GM18498 (cell line): ENCODE measurements at regions not wholly inside any gene's neighbourhood (a gene's known extent, or its start where the extent isn't known, plus 50 kb on each side); places are given as distances from the start of the nearest gene placed in this dataset.

Experiments used
- ATAC-seq: cut with Tn5 transposase; IDR thresholded peaks from one replicate; pipeline ENCODE4 v1.9.1; 2021; ENCODE audit warnings: mild to moderate bottlenecking, moderate library complexity; ENCODE audit not compliant: unreplicated experiment

DNA sequence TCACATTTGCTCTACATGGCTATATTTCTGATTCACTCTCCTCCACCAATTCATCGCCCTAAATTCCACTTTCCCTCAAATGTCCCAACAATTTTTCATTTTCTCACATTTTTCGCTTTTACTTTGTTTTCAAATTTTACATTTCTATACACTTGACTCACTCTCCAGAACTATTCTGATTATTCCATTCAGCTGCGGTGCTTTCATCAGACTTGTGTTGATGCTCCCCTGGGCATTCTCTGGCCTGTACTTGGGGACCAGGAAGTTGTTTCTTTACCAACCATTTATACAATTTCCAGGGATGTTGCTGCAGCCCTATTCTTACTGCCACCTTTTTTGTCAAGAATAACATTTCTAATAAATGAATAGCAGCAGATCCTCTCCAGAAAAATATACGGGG is 444.8 kb downstream of the MAFB start:
- ATAC-seq = no peak

DNA sequence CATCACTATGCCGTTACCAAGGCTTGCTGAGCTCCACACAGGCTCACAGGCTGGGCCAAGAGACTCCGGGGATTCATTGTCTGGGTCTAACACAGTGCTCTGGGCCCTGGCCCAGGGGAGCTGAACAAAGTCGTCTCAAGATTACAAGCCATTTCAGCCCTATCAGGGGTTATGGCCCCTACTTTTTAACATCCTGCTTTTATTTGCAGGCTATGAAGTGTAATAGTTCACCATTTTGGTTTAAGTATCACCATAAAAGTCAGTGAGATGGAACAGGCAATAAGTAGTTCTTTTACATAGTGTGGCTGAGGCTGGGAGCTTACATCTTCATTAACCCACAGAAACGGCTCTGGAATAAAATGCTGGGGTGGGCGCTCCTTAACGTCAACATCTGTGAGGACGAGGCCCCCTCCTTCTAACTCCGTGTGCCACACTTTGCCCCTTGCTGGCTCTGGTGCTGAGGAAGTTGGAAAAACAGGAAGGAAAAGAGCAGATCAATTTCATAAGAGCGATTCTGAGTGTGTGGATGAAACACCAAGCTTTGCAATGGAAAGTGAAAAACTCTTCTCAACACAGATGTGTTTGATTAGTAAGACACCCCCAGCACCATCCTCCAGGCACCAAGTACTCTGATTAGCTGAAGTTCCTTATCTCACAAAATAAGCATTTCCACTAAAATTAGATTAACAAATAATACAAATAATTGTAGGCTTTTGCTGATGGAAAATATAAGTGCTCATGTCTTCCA is 447.3 kb downstream of the MAFB start:
- no peak for ATAC-seq

DNA sequence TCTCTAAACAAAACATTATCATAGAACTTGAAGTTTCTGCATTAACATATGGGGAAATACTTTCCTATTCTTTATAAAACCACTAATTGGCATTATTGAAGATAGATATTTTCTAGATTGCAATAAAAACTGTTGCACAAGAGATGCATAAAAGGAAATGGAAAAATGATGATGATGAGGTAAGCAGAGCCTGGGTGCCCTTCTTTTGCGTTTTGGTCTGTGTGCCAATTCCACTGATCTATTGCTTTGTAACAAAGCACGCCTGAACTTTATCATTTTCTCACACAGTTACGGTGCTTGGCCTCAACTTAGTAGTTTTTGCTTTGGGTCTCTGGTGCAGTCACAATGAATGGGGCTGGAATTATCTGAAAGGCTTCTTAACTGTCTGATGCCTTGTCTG is 450.5 kb downstream of the MAFB start:
- no peak for ATAC-seq

DNA sequence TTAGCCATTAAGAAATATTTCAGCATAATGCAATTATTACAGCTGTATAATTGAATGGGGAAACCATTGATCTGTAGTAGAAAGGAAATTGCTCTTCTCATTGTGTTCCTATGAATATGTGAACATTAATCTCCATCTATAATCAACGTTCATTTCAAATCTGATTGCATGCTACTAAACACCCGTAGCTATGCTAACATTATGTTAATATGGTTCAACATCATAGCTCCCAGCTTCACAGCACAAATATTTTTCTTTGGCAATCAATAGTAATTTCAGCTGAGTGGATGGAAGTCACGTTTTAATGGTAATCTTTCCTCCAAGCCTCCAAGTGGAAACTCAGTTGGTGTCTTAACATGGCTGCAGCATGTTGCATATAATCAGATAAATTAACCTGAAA is 454.4 kb downstream of the MAFB start:
- no peak for ATAC-seq

DNA sequence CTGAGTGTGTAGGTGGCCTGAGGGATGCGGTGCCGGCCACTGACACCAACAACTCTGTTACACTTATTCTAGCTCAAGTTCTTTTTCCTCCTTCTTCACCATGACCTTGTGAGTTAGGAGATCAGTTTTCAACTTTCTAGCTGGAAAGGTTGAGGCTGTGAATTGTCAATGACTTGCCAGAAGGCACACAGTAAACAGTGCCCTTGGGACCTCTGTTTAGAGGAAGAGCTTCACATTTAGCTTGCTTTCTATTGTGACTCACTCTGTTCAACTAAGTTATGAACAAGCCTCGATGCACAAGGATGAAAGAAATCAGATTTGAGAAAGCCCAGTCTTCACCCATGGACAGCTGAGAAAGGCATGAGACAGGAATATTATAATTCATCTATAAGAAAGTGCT is 455.6 kb downstream of the MAFB start:
- no peak for ATAC-seq

DNA sequence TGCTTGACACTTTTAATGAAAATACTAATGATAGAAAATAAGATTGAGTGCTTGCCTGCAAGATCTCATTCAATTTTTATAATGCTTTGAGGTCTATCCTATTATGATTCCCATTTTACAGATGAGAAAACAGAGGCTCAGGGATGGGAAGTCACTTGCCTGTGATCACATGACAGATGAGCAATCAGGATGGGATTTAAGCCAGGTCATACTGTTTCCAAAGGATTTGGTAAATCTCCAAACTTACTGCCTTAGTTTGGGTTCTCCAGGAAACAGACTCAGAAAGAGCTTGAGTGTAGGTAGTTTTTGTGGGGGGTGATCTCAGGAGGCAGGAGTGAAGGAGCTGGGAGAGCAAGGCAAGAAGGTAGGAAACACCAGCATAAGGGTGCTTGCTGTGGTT is 456.3 kb downstream of the MAFB start:
- no peak for ATAC-seq

DNA sequence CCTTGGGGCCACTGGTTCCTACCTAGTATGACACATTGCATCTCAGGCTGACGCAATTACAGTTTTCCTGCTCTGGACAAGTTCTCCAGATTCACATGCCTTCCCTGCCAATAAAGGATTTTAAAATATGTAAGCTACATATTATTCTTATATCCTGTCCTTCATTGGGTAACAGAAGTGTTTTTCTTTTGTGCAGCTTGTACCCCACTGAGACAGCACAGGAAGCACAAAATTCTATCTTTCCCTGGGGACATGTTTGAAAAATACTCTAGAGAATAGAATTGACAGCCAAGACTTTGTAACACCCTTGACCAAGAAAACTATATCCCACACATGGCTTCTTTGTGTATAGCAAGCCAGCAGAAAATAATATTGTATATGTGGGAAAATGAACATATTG is 456.8 kb downstream of the MAFB start:
- ATAC-seq = no peak

DNA sequence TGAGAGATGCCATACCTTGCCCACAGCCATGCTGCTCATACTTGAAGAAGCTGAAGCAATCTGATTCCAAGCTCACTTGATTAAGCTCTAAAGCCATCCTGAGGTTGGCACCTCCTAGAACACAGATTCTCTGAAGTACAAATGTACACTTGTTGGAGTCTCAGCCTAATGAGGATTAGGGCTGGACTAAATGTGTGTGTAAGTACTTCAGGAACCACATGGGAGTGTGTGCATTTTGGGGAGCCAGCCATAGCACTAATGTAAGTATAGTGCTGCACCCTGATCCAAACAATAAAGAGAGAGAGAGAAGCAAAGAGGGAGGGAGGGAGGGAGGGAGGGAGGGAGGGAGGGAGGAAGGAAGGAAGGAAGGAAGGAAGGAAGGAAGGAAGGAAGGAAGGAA is 458.6 kb downstream of the MAFB start:
- no peak for ATAC-seq

DNA sequence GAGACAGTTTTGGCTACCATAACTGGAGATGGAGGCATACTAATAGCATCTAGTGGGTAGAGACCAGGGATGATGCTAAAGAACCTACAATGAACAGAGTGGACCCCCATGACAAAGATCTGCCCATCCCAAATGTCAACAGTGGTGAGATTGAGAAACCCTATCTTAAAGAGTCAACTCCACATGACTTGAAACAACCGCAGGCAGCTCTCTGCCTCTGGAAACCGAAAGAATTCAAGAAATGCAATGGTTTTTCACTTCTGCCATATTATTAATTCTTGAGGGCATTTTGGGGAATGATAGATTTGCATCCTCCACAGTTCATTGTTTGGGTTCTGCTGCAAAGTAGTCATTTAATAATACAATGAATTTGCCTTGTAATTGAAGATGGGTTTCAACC is 463.4 kb downstream of the MAFB start:
- ATAC-seq = no peak

DNA sequence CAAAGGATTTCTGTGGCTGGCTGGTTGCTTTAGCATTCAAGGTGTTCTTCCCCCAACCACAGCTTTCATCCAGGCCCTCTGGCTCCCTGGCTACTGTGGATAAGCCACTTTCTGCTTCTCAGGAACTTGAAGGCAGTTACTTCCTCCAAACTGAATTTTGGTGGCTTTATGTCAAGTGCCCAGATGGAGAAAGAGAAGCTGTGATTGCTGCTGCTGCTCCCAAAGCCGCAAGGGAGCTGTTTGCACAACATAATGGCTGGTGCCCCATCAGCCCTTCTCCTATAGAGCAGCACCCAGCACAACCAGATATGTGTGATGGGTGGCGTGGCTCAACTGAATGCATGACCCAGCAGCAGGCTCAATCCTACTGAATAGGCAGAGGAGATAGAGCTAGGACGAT is 465.2 kb downstream of the MAFB start:
- ATAC-seq = no peak

DNA sequence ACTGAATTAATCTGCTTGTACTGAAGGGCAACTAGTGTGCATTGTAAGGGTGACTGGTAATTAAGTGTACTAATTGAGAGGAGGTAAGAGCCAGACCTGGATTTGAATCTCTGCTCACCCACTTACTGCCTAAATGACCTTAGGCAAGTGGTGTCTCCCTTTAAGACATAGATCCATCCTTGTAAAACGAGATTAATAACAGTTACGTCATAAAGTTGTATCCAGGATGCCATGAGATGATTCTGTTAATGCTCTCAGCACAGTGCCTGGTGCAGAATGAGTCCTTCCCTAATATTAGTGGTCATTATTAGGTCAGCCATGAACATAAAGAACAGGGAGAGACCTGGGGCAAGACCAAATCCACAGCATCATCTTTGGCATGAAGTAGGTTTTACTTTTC is 470.1 kb downstream of the MAFB start:
- ATAC-seq = no peak

DNA sequence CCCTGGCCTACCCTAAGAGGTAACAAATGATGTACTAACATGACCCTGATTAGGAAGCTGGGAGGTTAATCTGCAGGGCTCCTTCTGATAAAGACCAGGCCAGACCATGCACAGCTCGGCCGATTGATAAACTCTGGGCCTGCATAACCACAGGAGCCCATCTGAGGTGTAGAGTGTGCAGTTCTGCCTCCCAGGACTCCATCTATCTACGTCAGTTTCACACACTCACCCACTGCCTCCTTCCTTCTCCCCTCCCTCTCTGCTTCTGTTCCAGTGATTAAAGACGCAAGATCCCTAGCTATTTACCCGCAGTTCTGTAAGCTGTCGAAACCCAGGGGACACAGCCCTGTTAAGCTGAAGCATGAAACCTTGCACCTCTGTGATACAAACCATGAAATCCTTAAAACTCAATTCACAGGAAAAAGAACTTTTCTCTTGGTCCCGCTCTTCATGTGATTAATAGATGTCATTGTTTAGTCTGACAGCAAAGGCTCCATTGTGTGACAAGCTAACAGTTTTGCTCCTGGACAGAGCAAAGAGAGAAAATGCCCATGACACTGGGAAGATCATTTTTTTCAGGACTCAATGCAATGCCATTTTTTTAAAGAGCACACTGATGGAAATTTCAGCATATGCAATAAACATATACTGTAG is 470.6 kb downstream of the MAFB start:
- ATAC-seq = no peak

DNA sequence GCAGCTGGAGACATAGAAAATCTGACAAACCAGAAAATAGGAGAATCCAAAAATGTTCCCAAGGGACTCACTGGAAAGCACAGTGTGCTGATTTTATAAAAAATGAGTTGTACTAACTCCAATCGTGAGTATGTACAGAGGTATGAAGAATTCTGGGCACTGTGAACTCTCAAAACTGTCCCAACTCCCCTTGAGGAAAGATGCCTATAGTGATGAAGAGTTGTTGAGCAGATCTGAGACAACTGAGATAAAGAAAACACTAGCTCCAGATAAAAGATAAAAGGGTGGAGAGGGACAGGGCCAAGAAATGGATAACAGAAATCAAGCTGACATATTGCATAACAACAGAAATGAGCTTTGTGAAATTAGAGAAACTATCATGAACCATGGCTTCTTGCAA is 481.4 kb downstream of the MAFB start:
- ATAC-seq = no peak

DNA sequence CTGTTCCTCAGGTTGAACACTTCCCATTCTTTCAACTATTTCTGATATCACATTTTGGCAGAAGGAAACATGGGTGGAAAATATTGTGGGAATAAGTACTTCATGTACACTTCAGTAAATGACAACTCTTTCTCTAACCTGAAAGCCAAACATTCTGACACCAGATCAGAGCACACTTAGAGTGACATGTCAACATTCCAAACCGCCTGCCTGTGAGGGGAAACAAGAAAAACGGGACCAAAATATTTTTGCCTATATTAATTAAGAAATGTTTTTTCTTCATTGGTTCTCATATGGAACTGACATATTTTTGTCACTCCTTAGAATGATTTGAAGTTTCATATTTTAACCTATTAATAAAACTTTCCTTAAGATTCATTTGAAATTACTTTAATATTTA is 483.1 kb downstream of the MAFB start:
- no peak for ATAC-seq

DNA sequence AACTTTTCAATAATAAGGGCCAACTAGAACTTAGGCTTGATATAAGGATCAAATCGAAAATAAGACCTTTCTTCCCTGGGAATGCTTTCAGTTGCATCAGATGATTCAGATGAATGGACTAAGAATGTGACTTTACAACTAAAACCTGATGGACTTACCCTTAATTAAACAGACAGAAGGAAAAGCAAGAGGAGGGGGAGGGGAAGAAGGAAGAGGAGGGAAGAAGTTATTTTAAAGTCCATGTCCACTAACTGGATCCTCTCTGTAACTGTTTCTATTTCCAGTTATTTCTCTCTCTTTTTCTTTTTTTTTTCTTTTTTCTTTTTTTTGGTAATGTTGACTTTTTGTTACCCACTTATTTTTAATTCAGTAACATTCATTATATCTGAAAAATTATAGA is 486.0 kb downstream of the MAFB start:
- no peak for ATAC-seq

DNA sequence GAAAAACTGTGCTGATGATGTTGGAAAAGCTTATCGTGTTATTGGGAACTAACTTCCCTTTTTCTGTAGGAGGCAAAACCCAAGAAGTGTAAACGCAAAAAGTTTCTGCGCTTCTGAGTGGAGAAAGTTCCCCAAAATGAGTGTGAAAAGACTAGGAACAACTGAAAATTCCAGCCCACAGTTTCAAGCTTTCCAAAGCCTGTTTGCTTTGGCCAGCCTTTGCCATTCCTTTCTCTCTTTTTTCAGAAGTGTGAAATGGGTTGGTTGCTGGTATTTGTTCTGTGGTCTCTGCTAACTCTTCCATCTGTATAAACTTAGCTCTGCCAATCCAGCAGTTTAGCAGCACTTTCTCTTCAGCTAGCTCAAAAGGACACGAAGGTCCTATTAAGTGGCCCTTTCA is 491.3 kb downstream of the MAFB start:
- ATAC-seq = no peak

DNA sequence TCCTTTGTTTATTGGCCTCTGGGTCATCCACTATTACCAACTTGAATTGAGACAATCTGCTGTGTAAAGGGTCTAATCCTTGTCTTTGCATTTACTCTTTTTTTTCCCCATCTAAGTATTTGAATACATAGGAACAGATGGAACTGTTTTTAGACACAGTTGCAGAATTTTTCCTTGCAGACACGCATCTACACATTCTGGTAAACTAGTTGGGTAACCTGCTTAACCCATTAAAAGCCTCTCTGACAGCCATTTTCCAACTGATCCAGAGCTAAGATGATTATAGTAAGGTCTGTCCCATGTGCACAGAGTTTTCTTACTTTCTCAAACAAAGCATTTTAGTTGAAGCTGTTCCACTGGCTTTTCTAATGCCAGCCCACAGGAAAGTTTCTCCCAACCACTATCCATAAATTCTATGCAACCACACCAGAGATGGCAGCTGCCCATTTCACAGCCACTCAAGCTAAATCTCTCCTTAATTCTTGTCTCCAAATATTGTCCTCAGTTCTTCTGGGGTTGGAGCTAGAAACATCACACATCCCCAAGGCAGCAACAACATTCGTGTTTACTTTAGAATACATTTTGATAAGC is 492.1 kb downstream of the MAFB start:
- ATAC-seq = no peak

DNA sequence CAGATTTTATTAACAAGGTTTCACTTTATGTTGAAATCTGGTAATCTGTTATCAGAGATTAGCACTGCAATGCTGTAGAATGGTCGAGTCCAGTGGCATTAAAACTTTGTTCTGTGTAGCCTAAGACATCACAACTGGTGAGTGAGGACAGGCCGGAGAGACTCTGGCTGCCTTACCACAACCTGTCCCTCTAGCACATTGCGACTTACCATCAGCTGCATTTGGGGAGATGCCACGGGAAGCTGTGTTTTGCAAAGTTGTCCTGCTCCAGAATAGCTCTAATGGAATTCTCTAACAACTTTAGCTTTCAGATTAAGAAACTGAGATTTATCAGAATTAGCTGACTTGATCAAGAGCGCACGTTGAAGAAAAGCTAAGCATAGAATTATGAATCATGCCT is 493.3 kb downstream of the MAFB start:
- ATAC-seq = no peak

DNA sequence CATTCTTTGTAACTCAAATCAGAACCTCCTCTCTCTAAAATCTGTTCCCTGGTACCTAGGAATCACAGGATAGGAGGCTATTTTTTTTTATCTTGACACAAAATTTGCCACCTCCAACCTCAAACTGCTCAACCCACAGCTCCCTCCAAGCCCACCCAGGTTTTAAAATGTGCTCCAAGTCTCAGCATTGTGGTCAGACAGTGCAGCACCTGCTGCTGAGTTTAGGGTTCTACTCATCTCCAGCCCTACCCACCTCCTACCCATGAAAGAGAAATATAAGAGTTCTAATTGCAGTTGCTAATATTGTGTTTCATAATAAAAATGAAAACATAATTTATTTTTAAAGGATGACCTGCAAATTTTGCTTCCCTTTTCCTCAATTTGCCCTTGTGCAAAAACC is 496.5 kb downstream of the MAFB start:
- ATAC-seq = no peak

DNA sequence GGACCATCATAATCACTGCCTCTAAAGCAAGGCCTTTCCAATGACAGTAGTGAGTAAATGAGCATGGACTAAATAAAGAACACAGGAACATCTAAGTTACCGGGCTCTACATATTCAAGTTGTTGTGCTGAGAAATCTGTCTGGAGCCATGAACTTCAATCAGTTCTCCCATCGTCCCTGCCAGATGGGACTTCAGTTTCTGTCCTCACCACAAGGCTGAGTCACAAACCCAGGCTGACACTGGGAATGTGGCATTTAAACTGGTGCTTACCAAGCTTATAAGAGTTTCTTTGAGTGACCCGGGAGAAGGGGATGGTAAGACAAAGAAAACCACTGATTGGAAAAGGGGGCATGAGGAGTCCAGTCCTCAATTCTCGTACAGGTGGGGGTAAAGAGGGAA is 497.0 kb downstream of the MAFB start:
- ATAC-seq = no peak

DNA sequence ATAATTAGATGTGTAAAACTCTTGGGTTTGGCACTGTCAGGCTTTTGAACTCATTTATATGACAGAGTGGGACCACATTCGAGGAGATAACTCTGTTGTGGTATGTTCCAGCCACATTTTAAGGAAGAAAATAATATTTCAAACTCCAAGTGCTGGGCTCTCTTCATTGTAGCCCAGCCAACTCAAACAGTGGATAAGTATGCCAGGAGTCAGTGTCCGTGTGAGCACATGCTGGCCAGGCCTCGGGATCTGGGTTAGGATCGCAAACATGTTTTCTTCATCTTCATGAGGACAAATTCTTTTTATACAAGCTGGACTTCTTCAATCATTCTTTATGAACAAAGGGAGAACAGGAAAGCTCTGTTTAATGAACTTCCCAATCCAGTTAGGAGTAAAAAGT is 497.5 kb downstream of the MAFB start:
- no peak for ATAC-seq

DNA sequence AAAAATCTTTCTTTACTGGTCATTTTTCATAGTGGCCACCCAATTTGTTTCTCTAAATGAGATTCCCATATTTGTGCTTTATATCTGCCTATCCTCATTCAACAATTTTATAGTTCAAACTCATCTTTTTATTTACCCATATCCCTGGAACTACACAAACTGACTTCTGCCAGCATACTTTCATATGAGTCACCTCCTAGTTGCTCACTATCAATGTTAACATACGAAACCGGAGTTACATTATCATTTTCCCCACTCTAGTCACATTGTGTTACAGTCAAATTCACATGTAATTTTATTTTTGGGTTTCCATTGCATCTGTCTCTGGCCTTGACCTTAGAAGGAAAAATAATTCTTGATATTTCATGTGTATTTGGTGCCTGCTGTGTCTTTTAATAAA is 499.4 kb downstream of the MAFB start:
- ATAC-seq = no peak

DNA sequence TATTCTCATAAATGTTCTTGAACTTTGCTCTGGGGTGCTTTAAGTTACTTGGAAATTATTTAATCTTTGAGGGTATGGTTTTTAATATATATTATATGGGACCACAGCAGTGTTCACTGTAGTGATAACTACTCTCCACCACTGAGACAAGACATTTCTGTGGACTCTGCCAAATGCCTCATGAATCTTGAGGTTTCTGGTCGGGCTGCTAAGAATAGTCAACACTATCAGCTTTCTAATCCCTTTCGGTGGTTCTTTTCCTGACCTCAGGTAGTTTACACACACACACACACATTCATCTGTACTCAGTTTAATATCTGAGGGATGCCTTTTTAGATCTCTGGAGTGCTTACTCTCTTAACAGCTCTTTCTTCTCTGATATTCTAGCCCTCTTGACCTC is 500.7 kb downstream of the MAFB start:
- ATAC-seq = no peak
